Activated CD4-positive, alpha-beta memory T cell treated with anti-CD3 and anti-CD28 coated beads for 36 hours (primary cell): ENCODE measurements at regions not wholly inside any gene's neighbourhood (a gene's known extent, or its start where the extent isn't known, plus 50 kb on each side); places are given as distances from the start of the nearest gene placed in this dataset.

Experiments
- CTCF ChIA-PET: fragments of 350-600 bp; sonication (Branson Sonifier 250); formaldehyde crosslinking; loops from one replicate; lab custom pipeline; 2021; ENCODE audit warnings: antibody characterized with exemption, inconsistent platforms; lab: Charles Lee
- POLR2A ChIA-PET: fragments of 350-600 bp; sonication (Branson Sonifier 250); formaldehyde crosslinking; loops from one replicate; lab custom pipeline; 2021; ENCODE audit warnings: antibody characterized with exemption; lab: Charles Lee
- DNase-seq: peaks from one replicate; pipeline ENCODE4 v3.0.0-alpha.2; 2020
- H3K27ac Mint-ChIP-seq: one replicate; pipeline ENCODE4 v1.8.0; 2021; ENCODE audit warnings: mixed read lengths
- H3K27me3 Mint-ChIP-seq: one replicate; pipeline ENCODE4 v1.8.0; 2021; ENCODE audit warnings: mixed read lengths
- H3K36me3 Mint-ChIP-seq: one replicate; pipeline ENCODE4 v1.8.0; 2021; ENCODE audit warnings: mixed read lengths
- H3K4me1 Mint-ChIP-seq: one replicate; pipeline ENCODE4 v1.8.0; 2021; ENCODE audit warnings: low read depth, mixed read lengths
- H3K4me3 Mint-ChIP-seq: one replicate; pipeline ENCODE4 v1.8.0; 2021; ENCODE audit warnings: mild to moderate bottlenecking, mixed read lengths
- H3K9me3 Mint-ChIP-seq: one replicate; pipeline ENCODE4 v1.8.0; 2021; ENCODE audit warnings: mixed read lengths
- intact Hi-C: fragments of 100-400 bp; cut with micrococcal nuclease; formaldehyde crosslinking; loops from one replicate; pipeline ENCODE4 v1.15.1; 2023

- intact Hi-C loops = no loop called here
- no peaks in the 10 kb centered on the region for H3K36me3 Mint-ChIP-seq
- no peak for DNase-seq
- POLR2A ChIA-PET = no interaction called here
- no peaks in the 10 kb centered on the region for H3K9me3 Mint-ChIP-seq
- no peaks in the 10 kb centered on the region for H3K27me3 Mint-ChIP-seq
- H3K4me1 Mint-ChIP-seq = no peaks in the 10 kb centered on the region
- no peak overlapping the region for H3K4me3 Mint-ChIP-seq
- CTCF ChIA-PET = interaction anchor here (0.9 to 1.1 kb wide), 2 partner anchors 41 to 151 kb away, joined by 4 to 5 read pairs; no protein-coding TSS in a partner anchor
- H3K27ac Mint-ChIP-seq = no peak overlapping the region
Observed at GRCh38 chr12:127636882-127637281, 630.1 kb upstream of the TMEM132C start.

GRCh38 chr12:127640181-127640886 lies 626.6 kb upstream of the TMEM132C start:
- intact Hi-C loops = no loop called here
- Mint-ChIP-seq H3K27me3 (no peaks in the 10 kb centered on the region), H3K4me3 (no peak overlapping the region), H3K9me3 (no peaks in the 10 kb centered on the region), H3K36me3 (no peaks in the 10 kb centered on the region), H3K4me1 (no peaks in the 10 kb centered on the region), H3K27ac (no peak overlapping the region)
- ChIA-PET POLR2A (no interaction called here), CTCF (no interaction called here)
- DNase-seq = no peak

- Mint-ChIP-seq H3K36me3 (no peaks in the 10 kb centered on the region), H3K27me3 (no peaks in the 10 kb centered on the region), H3K4me1 (no peaks in the 10 kb centered on the region), H3K27ac (no peak overlapping the region), H3K4me3 (no peak overlapping the region), H3K9me3 (no peaks in the 10 kb centered on the region)
- no peak for DNase-seq
- ChIA-PET POLR2A (no interaction called here), CTCF (no interaction called here)
- intact Hi-C loops = no loop called here
Observed at GRCh38 chr12:127642208-127642607, 624.8 kb upstream of the TMEM132C start.

- CTCF ChIA-PET = no interaction called here
- H3K27me3 Mint-ChIP-seq = no peaks in the 10 kb centered on the region
- intact Hi-C loops = no loop called here
Observed at GRCh38 chr12:127648321-127648720, 618.6 kb upstream of the TMEM132C start.

GRCh38 chr12:127649961-127650360 lies 617.0 kb upstream of the TMEM132C start:
- Mint-ChIP-seq H3K9me3 (no peaks in the 10 kb centered on the region), H3K4me1 (no peaks in the 10 kb centered on the region), H3K4me3 (no peak overlapping the region), H3K27ac (no peak overlapping the region), H3K27me3 (no peaks in the 10 kb centered on the region), H3K36me3 (no peaks in the 10 kb centered on the region)
- CTCF ChIA-PET = no interaction called here
- intact Hi-C loops = no loop called here
- POLR2A ChIA-PET = no interaction called here
- no peak for DNase-seq

More at GRCh38 chr12:127648321-127648720, 618.6 kb upstream of the TMEM132C start:
- H3K4me3 Mint-ChIP-seq = no peak overlapping the region
- H3K9me3 Mint-ChIP-seq = no peaks in the 10 kb centered on the region
- POLR2A ChIA-PET = no interaction called here
- no peak overlapping the region for H3K27ac Mint-ChIP-seq
- no peaks in the 10 kb centered on the region for H3K36me3 Mint-ChIP-seq
- DNase-seq = no peak
- H3K4me1 Mint-ChIP-seq = no peaks in the 10 kb centered on the region

GRCh38 chr12:127650626-127651025 lies 616.3 kb upstream of the TMEM132C start:
- H3K4me1 Mint-ChIP-seq = no peaks in the 10 kb centered on the region
- H3K27me3 Mint-ChIP-seq = no peaks in the 10 kb centered on the region
- no peak overlapping the region for H3K4me3 Mint-ChIP-seq
- no peaks in the 10 kb centered on the region for H3K36me3 Mint-ChIP-seq
- CTCF ChIA-PET = no interaction called here
- DNase-seq = no peak
- H3K27ac Mint-ChIP-seq = no peak overlapping the region
- POLR2A ChIA-PET = no interaction called here
- H3K9me3 Mint-ChIP-seq = no peaks in the 10 kb centered on the region
- intact Hi-C loops = no loop called here

- no peak overlapping the region for H3K4me3 Mint-ChIP-seq
- no peaks in the 10 kb centered on the region for H3K4me1 Mint-ChIP-seq
- H3K27me3 Mint-ChIP-seq = no peaks in the 10 kb centered on the region
Observed at GRCh38 chr12:127652281-127652680, 614.7 kb upstream of the TMEM132C start.

DNA sequence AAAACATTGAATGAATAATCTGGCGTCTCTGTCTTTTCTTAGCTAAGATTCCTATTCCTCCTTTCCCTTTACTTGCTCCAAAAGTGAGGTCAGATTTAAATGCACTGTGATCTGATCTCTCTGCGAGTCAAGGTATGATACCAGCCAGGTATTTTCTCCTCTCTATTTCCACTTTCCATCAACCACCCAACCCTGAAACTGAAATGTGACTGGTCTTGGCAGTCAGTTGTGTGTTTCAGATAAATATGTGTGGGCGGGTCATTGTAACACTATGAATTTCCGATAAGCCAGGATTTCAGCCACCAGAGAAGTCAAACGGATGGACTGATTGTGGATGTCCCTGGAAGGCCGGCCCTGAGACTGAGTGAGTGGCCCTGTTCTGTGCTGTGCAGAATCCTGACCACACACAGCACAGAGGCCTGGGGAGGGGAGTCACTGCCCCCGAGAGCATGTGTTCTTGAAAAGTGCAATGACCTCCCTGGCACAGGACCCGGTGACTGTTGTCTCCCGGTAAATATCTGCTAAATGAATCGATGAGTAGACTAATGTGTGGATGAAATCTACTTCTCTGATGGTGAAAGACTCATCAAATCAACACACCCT lies 612.5 kb upstream of the TMEM132C start:
- no peaks in the 10 kb centered on the region for H3K27me3 Mint-ChIP-seq
- POLR2A ChIA-PET = no interaction called here

More at GRCh38 chr12:127652281-127652680, 614.7 kb upstream of the TMEM132C start:
- POLR2A ChIA-PET = no interaction called here
- DNase-seq = no peak
- no peak overlapping the region for H3K27ac Mint-ChIP-seq
- intact Hi-C loops = no loop called here
- no peaks in the 10 kb centered on the region for H3K36me3 Mint-ChIP-seq
- CTCF ChIA-PET = no interaction called here
- H3K9me3 Mint-ChIP-seq = no peaks in the 10 kb centered on the region

DNA sequence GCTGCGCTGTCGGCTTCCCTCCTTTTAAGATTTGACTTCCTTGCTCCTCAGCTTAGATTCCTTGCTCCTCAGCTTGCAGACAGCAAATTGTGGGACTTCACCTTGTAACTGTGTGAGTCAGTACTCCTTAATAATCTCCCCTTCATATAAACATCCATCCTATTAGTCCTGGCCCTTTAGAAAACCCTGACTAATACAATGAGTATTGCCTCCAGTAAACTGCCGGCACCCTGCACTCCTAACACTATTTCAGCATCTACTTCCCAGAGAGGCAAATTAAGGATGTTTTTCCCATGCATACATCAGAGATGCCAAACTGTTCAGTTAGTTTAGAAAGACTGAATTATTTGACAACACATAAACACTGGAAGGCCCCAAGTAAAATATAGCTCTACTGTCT lies 611.3 kb upstream of the TMEM132C start:
- DNase-seq = no peak
- H3K36me3 Mint-ChIP-seq = no peaks in the 10 kb centered on the region
- intact Hi-C loops = no loop called here
- H3K4me1 Mint-ChIP-seq = no peaks in the 10 kb centered on the region
- ChIA-PET CTCF (no interaction called here), POLR2A (no interaction called here)
- H3K27me3 Mint-ChIP-seq = no peaks in the 10 kb centered on the region
- no peak overlapping the region for H3K27ac Mint-ChIP-seq
- no peak overlapping the region for H3K4me3 Mint-ChIP-seq
- no peaks in the 10 kb centered on the region for H3K9me3 Mint-ChIP-seq

More for the DNA sequence above, 612.5 kb upstream of the TMEM132C start:
- H3K4me1 Mint-ChIP-seq = no peaks in the 10 kb centered on the region
- no peak overlapping the region for H3K4me3 Mint-ChIP-seq
- H3K36me3 Mint-ChIP-seq = no peaks in the 10 kb centered on the region
- DNase-seq = no peak
- H3K27ac Mint-ChIP-seq = no peak overlapping the region
- CTCF ChIA-PET = no interaction called here
- intact Hi-C loops = no loop called here
- no peaks in the 10 kb centered on the region for H3K9me3 Mint-ChIP-seq

- H3K4me1 Mint-ChIP-seq = no peaks in the 10 kb centered on the region
- H3K36me3 Mint-ChIP-seq = no peaks in the 10 kb centered on the region
- ChIA-PET POLR2A (no interaction called here), CTCF (no interaction called here)
- no peak overlapping the region for H3K27ac Mint-ChIP-seq
- no peaks in the 10 kb centered on the region for H3K9me3 Mint-ChIP-seq
- DNase-seq = no peak
- H3K4me3 Mint-ChIP-seq = no peak overlapping the region
- H3K27me3 Mint-ChIP-seq = no peaks in the 10 kb centered on the region
- intact Hi-C loops = no loop called here
Observed at GRCh38 chr12:127656266-127656665, 610.7 kb upstream of the TMEM132C start.

DNA sequence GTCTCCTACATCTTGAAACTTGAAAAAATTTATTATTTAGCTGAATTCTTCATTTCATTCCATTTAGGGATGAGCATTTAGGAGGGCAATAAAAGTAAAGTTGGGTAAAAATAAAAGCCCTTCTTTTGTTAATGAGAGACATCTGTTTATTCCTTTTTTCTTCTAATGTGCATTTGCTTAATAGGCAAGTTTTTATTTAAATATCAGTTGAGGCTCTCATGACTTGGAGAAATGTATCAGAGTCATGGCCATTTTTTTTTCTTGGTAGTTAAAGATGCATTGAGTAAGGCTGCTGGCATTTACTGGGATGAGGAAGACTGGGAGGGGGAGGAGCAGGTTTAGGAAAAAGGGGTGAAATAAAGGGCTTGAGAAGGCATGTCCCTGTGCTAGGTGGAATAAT lies 609.9 kb upstream of the TMEM132C start:
- H3K27ac Mint-ChIP-seq = no peak overlapping the region
- DNase-seq = no peak
- H3K27me3 Mint-ChIP-seq = no peaks in the 10 kb centered on the region
- POLR2A ChIA-PET = no interaction called here
- H3K4me1 Mint-ChIP-seq = no peaks in the 10 kb centered on the region
- CTCF ChIA-PET = no interaction called here
- intact Hi-C loops = no loop called here
- no peaks in the 10 kb centered on the region for H3K9me3 Mint-ChIP-seq
- no peaks in the 10 kb centered on the region for H3K36me3 Mint-ChIP-seq
- H3K4me3 Mint-ChIP-seq = no peak overlapping the region

GRCh38 chr12:127660961-127661360 lies 606.0 kb upstream of the TMEM132C start:
- no peak overlapping the region for H3K27ac Mint-ChIP-seq
- no peaks in the 10 kb centered on the region for H3K36me3 Mint-ChIP-seq
- POLR2A ChIA-PET = no interaction called here
- H3K4me3 Mint-ChIP-seq = no peak overlapping the region
- no peaks in the 10 kb centered on the region for H3K27me3 Mint-ChIP-seq
- CTCF ChIA-PET = no interaction called here
- no peak for DNase-seq
- no peaks in the 10 kb centered on the region for H3K9me3 Mint-ChIP-seq
- no peaks in the 10 kb centered on the region for H3K4me1 Mint-ChIP-seq
- intact Hi-C loops = no loop called here

GRCh38 chr12:127663716-127664115 lies 603.3 kb upstream of the TMEM132C start:
- no peak for DNase-seq
- Mint-ChIP-seq H3K4me3 (no peak overlapping the region), H3K36me3 (no peaks in the 10 kb centered on the region), H3K9me3 (no peaks in the 10 kb centered on the region), H3K27me3 (no peaks in the 10 kb centered on the region), H3K27ac (no peak overlapping the region), H3K4me1 (no peaks in the 10 kb centered on the region)
- intact Hi-C loops = no loop called here
- ChIA-PET POLR2A (no interaction called here), CTCF (interaction anchor here (2.2 kb wide), 1 partner anchor 14 kb away, joined by 5 read pairs; no protein-coding TSS in a partner anchor)
